CD14-positive monocyte (primary cell): ENCODE measurements at regions not wholly inside any gene's neighbourhood (a gene's known extent, or its start where the extent isn't known, plus 50 kb on each side); places are given as distances from the start of the nearest gene placed in this dataset.
"Not testable (repeated sequence)": the region's sequence is repeated elsewhere in the genome, so short reads cannot be mapped to it uniquely, and the experiment has no call there.

Experiments used
- DNase-seq, 3 donors: peaks; one replicate each; pipeline ENCODE4 v3.0.0-alpha.2; 2011 to 2022
- H2AFZ ChIP-seq: 2 replicates; pipeline ENCODE4 v1.6.0; 2012; ENCODE audit warnings: mild to moderate bottlenecking, low read depth, low read length, inconsistent platforms; ENCODE audit not compliant: insufficient read depth, poor library complexity, severe bottlenecking
- H3K27ac ChIP-seq, 2 donors: 1 replicate in 1 of 2; 2 replicates in 1 of 2; pipeline ENCODE4 v1.5.1; 2012 to 2013; ENCODE audit warnings: low read length in 2 of 2, control low read depth in 1 of 2, inconsistent platforms in 1 of 2, low read depth in 1 of 2, mild to moderate bottlenecking in 1 of 2
- H3K27me3 ChIP-seq, 2 donors: one replicate each; pipeline versions ENCODE4 v1.6.0 to v1.6.1; 2011 to 2013; ENCODE audit warnings: low read length in 2 of 2; ENCODE audit not compliant: control insufficient read depth in 2 of 2, insufficient read depth in 2 of 2
- H3K36me3 ChIP-seq, 2 donors: replicated peaks in 1 of 2; 1 replicate in 1 of 2; 2 replicates in 1 of 2; pipeline versions ENCODE4 v1.5.1 to v1.6.1; 2012 to 2013; ENCODE audit warnings: low read length in 2 of 2, control low read depth in 1 of 2, inconsistent platforms in 1 of 2, mild to moderate bottlenecking in 1 of 2; ENCODE audit not compliant: insufficient read depth in 2 of 2, control insufficient read depth in 1 of 2
- H3K4me1 ChIP-seq, 2 donors: 1 replicate in 1 of 2; 2 replicates in 1 of 2; pipeline versions ENCODE4 v1.5.1 to v1.6.1; 2012 to 2013; ENCODE audit warnings: low read length in 2 of 2, control low read depth in 1 of 2, inconsistent platforms in 1 of 2, mild to moderate bottlenecking in 1 of 2, moderate library complexity in 1 of 2; ENCODE audit not compliant: insufficient read depth in 2 of 2, control insufficient read depth in 1 of 2
- H3K4me2 ChIP-seq: replicated peaks from 2 replicates; pipeline ENCODE3; 2012; ENCODE audit warnings: low read length, moderate library complexity, mild to moderate bottlenecking; ENCODE audit not compliant: poor library complexity, severe bottlenecking; ENCODE audit errors: extremely low read depth
- H3K4me3 ChIP-seq, 3 experiments: fragments of 200-600 bp in 1 of 3; sonication (generic) in 1 of 3; replicated peaks in 1 of 3; 1 replicate in 2 of 3; 2 replicates in 1 of 3; pipeline ENCODE4 v1.5.1; 2011 to 2013; ENCODE audit warnings: low read length in 3 of 3, mild to moderate bottlenecking in 3 of 3, control low read depth in 2 of 3, low read depth in 2 of 3, inconsistent platforms in 1 of 3, moderate library complexity in 1 of 3
- H3K79me2 ChIP-seq: 2 replicates; pipeline ENCODE4 v1.6.0; 2012; ENCODE audit warnings: mild to moderate bottlenecking, control low read depth, inconsistent platforms, low read length, moderate library complexity; ENCODE audit not compliant: insufficient read depth
- H3K9ac ChIP-seq: 2 replicates; pipeline ENCODE4 v1.6.0; 2017; ENCODE audit warnings: low read length, mild to moderate bottlenecking; ENCODE audit not compliant: insufficient read depth, poor library complexity, severe bottlenecking
- H3K9me3 ChIP-seq, 2 donors: replicated peaks in 1 of 2; 1 replicate in 1 of 2; 2 replicates in 1 of 2; pipeline versions ENCODE4 v1.5.1 to v1.6.1; 2012 to 2013; ENCODE audit warnings: low read length in 2 of 2, control low read depth in 1 of 2; ENCODE audit not compliant: control insufficient read depth in 1 of 2, insufficient read depth in 1 of 2
- H4K20me1 ChIP-seq: 2 replicates; pipeline ENCODE4 v1.6.0; 2012; ENCODE audit warnings: mild to moderate bottlenecking, low read length, control low read depth, moderate library complexity; ENCODE audit not compliant: insufficient read depth
- H3K27ac Mint-ChIP-seq, 7 donors: one replicate each; pipeline ENCODE4 v1.8.0; 2020; ENCODE audit warnings: mild to moderate bottlenecking in 7 of 7, mixed read lengths in 7 of 7, moderate library complexity in 6 of 7, inconsistent platforms in 2 of 7
- H3K27me3 Mint-ChIP-seq, 3 donors: one replicate each; pipeline ENCODE4 v1.8.0; 2021 to 2022; ENCODE audit warnings: low read depth in 3 of 3, mild to moderate bottlenecking in 3 of 3, mixed read lengths in 3 of 3, moderate library complexity in 3 of 3, inconsistent platforms in 1 of 3
- H3K36me3 Mint-ChIP-seq, 2 donors: one replicate each; pipeline ENCODE4 v1.8.0; 2020; ENCODE audit warnings: mixed read lengths in 2 of 2, inconsistent platforms in 1 of 2, mild to moderate bottlenecking in 1 of 2
- H3K4me1 Mint-ChIP-seq: one replicate; pipeline ENCODE4 v1.8.0; 2020; ENCODE audit warnings: mild to moderate bottlenecking, mixed read lengths
- H3K4me3 Mint-ChIP-seq, 2 donors: one replicate each; pipeline ENCODE4 v1.8.0; 2020; ENCODE audit warnings: mild to moderate bottlenecking in 2 of 2, mixed read lengths in 2 of 2, moderate library complexity in 1 of 2
- H3K9me3 Mint-ChIP-seq, 7 donors: one replicate each; pipeline ENCODE4 v1.8.0; 2020 to 2022; ENCODE audit warnings: mixed read lengths in 7 of 7, mild to moderate bottlenecking in 6 of 7, moderate library complexity in 6 of 7, inconsistent platforms in 2 of 7
- CTCF ChIP-seq: fragments of 200-600 bp; IDR thresholded peaks from one replicate; pipeline ENCODE4 v1.8.0; 2022; ENCODE audit warnings: antibody characterized with exemption, mild to moderate bottlenecking
- WGBS: methylation state at CpG from one replicate; pipeline ENCODE4 v1.1.5; 2013; ENCODE audit warnings: missing lambda C conversion rate; ENCODE audit not compliant: insufficient coverage; 5-methylcytosine and 5-hydroxymethylcytosine counted together
- intact Hi-C, 2 donors: fragments of 100-400 bp; cut with micrococcal nuclease; formaldehyde crosslinking; loops; one replicate each; pipeline versions ENCODE4 v1.15.0 to v1.15.1; 2023

DNA sequence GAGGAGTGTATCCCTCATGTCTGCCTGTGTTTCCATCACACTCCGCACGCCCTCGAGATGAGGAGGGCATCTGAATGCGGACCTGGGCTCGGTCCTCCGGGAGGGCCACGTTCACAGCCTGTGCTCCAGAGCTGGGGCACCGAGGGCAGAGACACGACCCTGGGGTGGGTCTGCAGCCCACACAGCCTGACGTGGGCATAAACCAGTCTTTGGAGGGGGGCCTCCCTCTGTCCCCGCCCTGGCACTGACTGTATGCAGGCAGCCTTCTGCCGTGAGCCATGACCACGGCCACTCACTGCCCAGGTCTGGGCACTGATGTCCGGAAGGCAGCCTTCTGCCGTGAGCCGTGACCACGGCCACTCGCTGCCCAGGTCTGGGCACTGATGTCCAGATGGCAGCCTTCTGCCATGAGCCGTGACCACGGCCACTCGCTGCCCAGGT is 1425.1 kb downstream of the BRD1 start:
- no peaks in the 10 kb centered on the region for H3K9me3 Mint-ChIP-seq
- no peaks in the 10 kb centered on the region for H3K4me1 Mint-ChIP-seq
- peaks cover 0 to 6% (median 3%) of the 10 kb centered on the region in 3 donors for H3K27me3 Mint-ChIP-seq
- no peak for DNase-seq
- Histone ChIP-seq H3K4me2 (no peak overlapping the region), H3K4me1 (no peaks in the 10 kb centered on the region), H3K27ac (no peak overlapping the region), H3K4me3 (no peak overlapping the region), H3K79me2 (no peaks in the 10 kb centered on the region), H3K36me3 (no peaks in the 10 kb centered on the region), H3K27me3 (no peaks in the 10 kb centered on the region), H4K20me1 (no peaks in the 10 kb centered on the region), H3K9ac (no peak overlapping the region), H2AFZ (no peak overlapping the region), H3K9me3 (no peaks in the 10 kb centered on the region)
- no peak overlapping the region for H3K4me3 Mint-ChIP-seq
- no peak overlapping the region for H3K27ac Mint-ChIP-seq
- WGBS, result 88% methylated on average over 20 of the region's 21 CpGs
- no peak for TF ChIP-seq CTCF
- H3K36me3 Mint-ChIP-seq, result no peaks in the 10 kb centered on the region
- intact Hi-C loops, result no loop called here

- intact Hi-C loops, H4K20me1 ChIP-seq: not testable (repeated sequence)
These were observed 1426.2 kb downstream of the BRD1 start for GRCh38 chr22:48401523-48401922.

More at GRCh38 chr22:48401523-48401922, 1426.2 kb downstream of the BRD1 start:
- not testable (repeated sequence) for H3K4me3 Mint-ChIP-seq, H3K27me3 Mint-ChIP-seq, H3K27ac Mint-ChIP-seq, H3K9me3 ChIP-seq, H2AFZ ChIP-seq, H3K27me3 ChIP-seq, H3K36me3 ChIP-seq, H3K9me3 Mint-ChIP-seq, H3K9ac ChIP-seq, DNase-seq, H3K4me2 ChIP-seq, H3K4me3 ChIP-seq, H3K36me3 Mint-ChIP-seq, H3K27ac ChIP-seq, H3K79me2 ChIP-seq, H3K4me1 ChIP-seq, H3K4me1 Mint-ChIP-seq
- WGBS, result 80% methylated on average over 1 of the region's 1 CpG
